HCT116 (cell line): ENCODE measurements at regions not wholly inside any gene's neighbourhood (a gene's known extent, or its start where the extent isn't known, plus 50 kb on each side); places are given as distances from the start of the nearest gene placed in this dataset.

Source experiments
- ATAC-seq: fragments of 200-7000 bp; cut with Tn5 transposase; 2 replicates; pipeline ENCODE4 v1.9.1; 2020; ENCODE audit warnings: mild to moderate bottlenecking, moderate library complexity
- BruUV-seq: library from RNA; stranded (reverse); fragments of 400-500 nt; replicated peaks from 2 replicates; lab custom pipeline; 2021; lab: Mats Ljungman, UMichigan
- CTCF ChIA-PET: fragments of 300-600 bp; sonication (Branson Sonifier 250); formaldehyde crosslinking; loops from one replicate; lab custom pipeline; 2021; ENCODE audit warnings: antibody characterized with exemption; lab: Charles Lee
- POLR2A ChIA-PET: fragments of 300-600, 350-600 bp; sonication (Branson Sonifier 250); formaldehyde crosslinking; loops from one replicate; lab custom pipeline; 2021; ENCODE audit warnings: antibody characterized with exemption; lab: Charles Lee
- RAD21 ChIA-PET, 2 experiments: fragments of 300-600 bp; sonication (Branson Sonifier 250); formaldehyde crosslinking; loops; one replicate each; lab custom pipeline; 2023; ENCODE audit warnings: low total read pairs in 2 of 2; ENCODE audit not compliant: uncharacterized antibody in 2 of 2, unreplicated experiment in 2 of 2, low non-redundant PET in 1 of 2; lab: Charles Lee
- DNase-seq: peaks from one replicate; pipeline ENCODE4 v3.0.0-alpha.2; 2010; ENCODE audit warnings: low read depth, low spot score
- H2AFZ ChIP-seq: fragments of 200-600 bp; shearing (Covaris generic), sonication (generic); 2 replicates; pipeline ENCODE4 v1.6.1; 2017; ENCODE audit warnings: low read depth, mixed run types, mixed read lengths, antibody characterized with exemption, low read length; ENCODE audit not compliant: poor library complexity, severe bottlenecking
- H3K27ac ChIP-seq: 2 replicates; pipeline ENCODE4 v1.5.1; 2012; ENCODE audit warnings: low read depth, low read length
- H3K27me3 ChIP-seq: fragments of 200-600 bp; sonication (generic); 2 replicates; pipeline ENCODE4 v1.6.1; 2016; ENCODE audit warnings: mixed run types, low read length, mixed read lengths; ENCODE audit not compliant: insufficient read depth
- H3K36me3 ChIP-seq, 2 experiments: fragments of 200-500 bp in 1 of 2; fragments of 200-600 bp in 1 of 2; sonication (Bioruptor generic) in 1 of 2; sonication (generic) in 1 of 2; 2 replicates each; pipeline versions ENCODE4 v1.5.1 to v1.6.1; 2014 to 2016; ENCODE audit warnings: low read length in 2 of 2, inconsistent platforms in 1 of 2, mixed read lengths in 1 of 2, mixed run types in 1 of 2; ENCODE audit not compliant: insufficient read depth in 2 of 2, control insufficient read depth in 1 of 2
- H3K4me1 ChIP-seq, 2 experiments: fragments of 200-600 bp in 1 of 2; sonication (generic) in 1 of 2; 2 replicates each; pipeline versions ENCODE4 v1.5.1 to v1.6.1; 2012 to 2017; ENCODE audit warnings: low read length in 2 of 2, inconsistent platforms in 1 of 2, mild to moderate bottlenecking in 1 of 2, mixed read lengths in 1 of 2, mixed run types in 1 of 2, moderate library complexity in 1 of 2; ENCODE audit not compliant: insufficient read depth in 2 of 2, control insufficient read depth in 1 of 2
- H3K4me2 ChIP-seq: fragments of 200-600 bp; sonication (generic); 2 replicates; pipeline ENCODE4 v1.6.1; 2017; ENCODE audit warnings: mixed run types, low read length, mixed read lengths
- H3K4me3 ChIP-seq, 2 experiments: fragments of 200-600 bp in 1 of 2; sonication (generic) in 1 of 2; replicated peaks in 1 of 2; 2 replicates each; pipeline ENCODE4 v1.5.1; 2011 to 2016; ENCODE audit warnings: low read length in 2 of 2, control low read depth in 1 of 2, low read depth in 1 of 2, mild to moderate bottlenecking in 1 of 2, mixed read lengths in 1 of 2, mixed run types in 1 of 2
- H3K79me2 ChIP-seq: fragments of 200-600 bp; sonication (generic); 2 replicates; pipeline ENCODE4 v1.6.1; 2017; ENCODE audit warnings: mild to moderate bottlenecking, mixed run types, low read length, moderate library complexity, mixed read lengths; ENCODE audit not compliant: insufficient read depth
- H3K9ac ChIP-seq: fragments of 200-600 bp; sonication (generic); 2 replicates; pipeline ENCODE4 v1.6.1; 2016; ENCODE audit warnings: low read length, mixed read lengths
- H3K9me2 ChIP-seq: fragments of 200-600 bp; sonication (generic), shearing (Covaris generic); 2 replicates; pipeline ENCODE4 v1.6.1; 2017; ENCODE audit warnings: mixed run types, mild to moderate bottlenecking, moderate library complexity; ENCODE audit not compliant: insufficient read depth
- H3K9me3 ChIP-seq, 2 experiments: fragments of 200-500 bp in 1 of 2; fragments of 200-600 bp in 1 of 2; sonication (Bioruptor generic) in 1 of 2; sonication (generic) in 1 of 2; 2 replicates each; pipeline ENCODE4 v1.6.1; 2014 to 2017; ENCODE audit warnings: low read length in 2 of 2, mixed read lengths in 2 of 2, inconsistent platforms in 1 of 2, low read depth in 1 of 2, mild to moderate bottlenecking in 1 of 2, mixed run types in 1 of 2, moderate library complexity in 1 of 2; ENCODE audit not compliant: control insufficient read depth in 1 of 2, insufficient read depth in 1 of 2
- H4K20me1 ChIP-seq: fragments of 200-600 bp; sonication (generic), shearing (Covaris generic); 2 replicates; pipeline ENCODE4 v1.6.1; 2017; ENCODE audit warnings: mixed run types, mild to moderate bottlenecking, moderate library complexity; ENCODE audit not compliant: insufficient read depth
- CBX3 ChIP-seq: IDR thresholded peaks from 2 replicates; pipeline ENCODE4 v1.6.1; 2012; ENCODE audit warnings: low read depth
- CTCF ChIP-seq, 3 experiments: fragments of 200-600 bp in 1 of 3; sonication (generic) in 1 of 3; IDR thresholded peaks in 2 of 3; conservative IDR thresholded peaks in 1 of 3; 2 replicates each; pipeline ENCODE4 v1.5.1; 2012 to 2017; ENCODE audit warnings: low read depth in 2 of 3, low read length in 2 of 3, antibody characterized with exemption in 1 of 3, borderline replicate concordance in 1 of 3, control low read depth in 1 of 3, mild to moderate bottlenecking in 1 of 3, mixed read lengths in 1 of 3, mixed run types in 1 of 3, moderate library complexity in 1 of 3; ENCODE audit not compliant: insufficient read depth in 1 of 3
- EGR1 ChIP-seq: IDR thresholded peaks from 2 replicates; pipeline ENCODE4 v1.6.1; 2012; ENCODE audit warnings: low read depth
- ELF1 ChIP-seq: IDR thresholded peaks from 2 replicates; pipeline ENCODE4 v1.6.1; 2012; ENCODE audit warnings: low read depth, borderline replicate concordance
- EZH2 ChIP-seq: fragments of 200-600 bp; sonication (generic); IDR thresholded peaks from 2 replicates; pipeline ENCODE4 v1.6.1; 2017; ENCODE audit warnings: antibody characterized with exemption, mixed run types
- FOSL1 ChIP-seq: IDR thresholded peaks from 2 replicates; pipeline ENCODE4 v1.6.1; 2012; ENCODE audit warnings: low read depth
- MAX ChIP-seq: IDR thresholded peaks from 2 replicates; pipeline ENCODE4 v1.6.1; 2012
- POLR2AphosphoS5 ChIP-seq: IDR thresholded peaks from 2 replicates; pipeline ENCODE4 v1.6.1; 2011; ENCODE audit warnings: mild to moderate bottlenecking, low read depth, low read length, moderate library complexity
- RAD21 ChIP-seq: IDR thresholded peaks from 2 replicates; pipeline ENCODE4 v1.6.1; 2012; ENCODE audit warnings: low read depth, mild to moderate bottlenecking
- SIN3A ChIP-seq: IDR thresholded peaks from 2 replicates; pipeline ENCODE4 v1.6.1; 2012; ENCODE audit warnings: low read depth
- SP1 ChIP-seq: IDR thresholded peaks from 2 replicates; pipeline ENCODE4 v1.6.1; 2012; ENCODE audit warnings: low read depth
- TCF7L2 ChIP-seq: IDR thresholded peaks from 2 replicates; pipeline ENCODE4 v1.7.0; 2011; ENCODE audit warnings: borderline replicate concordance, inconsistent platforms; ENCODE audit not compliant: insufficient read depth, insufficient read length; ENCODE audit errors: extremely low read depth
- ZFX ChIP-seq: fragments of 450-650 bp; IDR thresholded peaks from 2 replicates; pipeline ENCODE4 v1.6.1; 2017
- ZNF274 ChIP-seq: fragments of 200-500 bp; sonication (Bioruptor generic); IDR thresholded peaks from 2 replicates; pipeline ENCODE4 v1.6.1; 2014; ENCODE audit warnings: mild to moderate bottlenecking, low read depth, low read length, inconsistent platforms
- intact Hi-C: fragments of 100-400 bp; cut with micrococcal nuclease; formaldehyde crosslinking; loops from 2 replicates; pipeline ENCODE4 v1.10.0; 2022

DNA sequence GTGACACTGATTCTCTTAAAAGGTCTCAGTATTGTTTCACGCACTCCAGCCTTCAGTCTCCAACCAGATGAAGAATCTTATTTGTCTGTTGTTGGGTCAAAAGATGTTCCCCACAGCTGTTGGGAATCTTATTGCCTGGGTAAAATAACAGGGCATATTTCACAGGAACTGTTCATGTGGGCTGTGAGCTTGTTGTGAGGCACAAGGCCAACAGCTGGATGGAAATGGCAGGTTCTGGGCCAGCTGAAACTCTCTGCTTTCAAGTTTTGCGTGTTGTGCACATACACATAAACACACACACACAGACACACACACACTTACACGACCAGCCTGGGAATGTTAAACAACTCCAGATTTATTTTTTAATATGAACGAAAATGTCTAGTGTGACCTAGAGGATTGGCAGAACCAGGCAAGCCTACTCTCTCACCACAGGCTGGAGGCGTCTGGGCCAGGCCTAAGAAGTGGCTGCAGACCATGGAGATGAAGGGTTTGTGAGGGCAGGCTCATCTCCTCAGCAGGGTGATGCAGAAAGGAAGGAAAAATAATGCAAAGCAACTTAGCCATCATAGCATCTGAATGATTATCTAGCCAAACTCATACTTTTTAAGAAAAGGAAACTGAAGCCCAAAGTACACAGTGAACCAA lies 357.0 kb downstream of the TTLL7 start:
- no peak for ATAC-seq
- Histone ChIP-seq H3K36me3 (no peaks in the 10 kb centered on the region), H3K27me3 (0 out of 2 replicates have a peak, but pooled peaks cover 5% of the 10 kb centered on the region), H3K9me3 (no peaks in the 10 kb centered on the region), H3K79me2 (no peaks in the 10 kb centered on the region), H3K4me3 (no peak overlapping the region), H3K4me1 (no peaks in the 10 kb centered on the region), H2AFZ (no peak overlapping the region), H3K9me2 (no peaks in the 10 kb centered on the region), H4K20me1 (no peaks in the 10 kb centered on the region), H3K9ac (no peak overlapping the region), H3K27ac (no peak overlapping the region)
- ChIA-PET POLR2A (no interaction called here), RAD21 (no interaction called here)
- intact Hi-C loops = no loop called here
- BruUV-seq = no TSS peak
- no peak for TF ChIP-seq POLR2AphosphoS5
- TF ChIP-seq MAX = no peak
- TF ChIP-seq CBX3 = no peak
- TF ChIP-seq CTCF (IDR thresholded peaks at IDR 0.05 in 2 of 3, conservative IDR thresholded peaks at IDR 0.05 in 1 of 3; ENCODE audit: borderline replicate concordance in 1 of 3, insufficient read depth in 1 of 3, low read depth in 2 of 3, low read length in 2 of 3) = no peak
- no peak for TF ChIP-seq TCF7L2
- TF ChIP-seq EGR1 = no peak
- no peak for TF ChIP-seq SP1
- TF ChIP-seq EZH2 = no peak
- TF ChIP-seq ZFX = no peak
- no peak for TF ChIP-seq RAD21
- no peak for TF ChIP-seq ZNF274
- no peak for TF ChIP-seq FOSL1
- TF ChIP-seq SIN3A = no peak
- TF ChIP-seq ELF1 = no peak
- TF ChIP-seq, all 23 proteins: peak for 0
- DNase-seq = no peak
- no peak overlapping the region for H3K4me2 ChIP-seq
- CTCF ChIA-PET = no interaction called here
